ENCODE measurements at regions not wholly inside any gene's neighbourhood (a gene's known extent, or its start where the extent isn't known, plus 50 kb on each side); places are given as distances from the start of the nearest gene placed in this dataset.

DNA sequence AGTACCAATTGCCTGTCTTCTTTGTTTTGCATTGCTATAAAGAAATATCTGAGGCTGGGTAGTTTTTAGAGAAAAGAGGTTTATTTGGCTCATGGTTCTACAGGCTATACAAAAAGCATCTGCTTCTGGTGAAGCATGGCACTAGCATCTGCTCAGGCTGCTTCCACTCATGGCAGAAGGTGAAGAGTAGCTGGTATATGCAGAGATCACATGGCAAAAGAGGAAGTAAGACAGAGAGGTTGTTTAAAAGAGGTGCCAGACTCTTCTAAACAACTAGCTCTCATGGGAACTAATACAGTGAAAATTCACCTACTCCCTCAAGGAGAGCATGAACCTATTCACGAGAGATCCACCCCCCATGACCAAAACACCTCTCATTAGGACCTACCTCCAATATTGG, 56.7 kb upstream of the GUCA2B start:
- no peaks in the 10 kb centered on the region for H3K27me3 ChIP-seq (ENCODE audit: control insufficient read depth, insufficient read depth, low read length, poor library complexity, severe bottlenecking)
- no peaks in the 10 kb centered on the region for H3K4me1 ChIP-seq (ENCODE audit: control insufficient read depth, insufficient read depth, low read length)
- H3K9me3 ChIP-seq (ENCODE audit: control insufficient read depth, low read length), result no peaks in the 10 kb centered on the region
- no peaks in the 10 kb centered on the region for H3K36me3 ChIP-seq (ENCODE audit: control insufficient read depth, insufficient read depth, low read length)
- no peak overlapping the region for H3K27ac ChIP-seq (ENCODE audit: insufficient read depth, low read depth, low read length, poor library complexity, severe bottlenecking)
- H3K4me3 ChIP-seq (ENCODE audit: insufficient read depth, low read depth, low read length), result no peak overlapping the region
- 90 to 100% methylated on average over 1 of the region's 1 CpG for WGBS, 2 experiments

DNA sequence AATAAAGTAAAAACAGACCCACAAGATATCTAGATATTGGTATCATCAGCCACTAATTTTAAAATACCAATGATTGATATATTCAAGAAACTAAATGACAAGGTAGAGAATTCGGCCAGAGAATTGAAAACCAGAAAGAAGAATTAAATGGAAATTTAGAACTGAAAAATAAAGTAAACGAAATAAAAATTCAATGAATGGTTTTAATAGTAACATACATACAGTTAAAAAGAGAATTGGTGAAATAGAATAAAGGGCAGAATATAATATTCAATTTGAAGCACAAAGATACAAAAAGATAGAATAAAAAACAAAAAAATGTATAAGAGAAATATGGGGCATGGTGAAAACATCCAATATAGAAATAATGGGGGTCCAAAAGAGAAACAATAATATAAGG, 64.0 kb upstream of the GUCA2B start:
- Histone ChIP-seq H3K9me3 (ENCODE audit: control insufficient read depth, low read length) (no peaks in the 10 kb centered on the region), H3K4me3 (ENCODE audit: insufficient read depth, low read depth, low read length) (no peak overlapping the region)
- WGBS, 2 experiments, result 94% methylated on average over 2 of the region's 2 CpGs; no CpG with 5 or more reads in 1 of the 2 experiments

GRCh38 chr1:42086146-42086545, 67.1 kb upstream of the GUCA2B start:
- no peak overlapping the region for H3K27ac ChIP-seq (ENCODE audit: insufficient read depth, low read depth, low read length, poor library complexity, severe bottlenecking)
- no peaks in the 10 kb centered on the region for H3K36me3 ChIP-seq (ENCODE audit: control insufficient read depth, insufficient read depth, low read length)
- no peaks in the 10 kb centered on the region for H3K4me1 ChIP-seq (ENCODE audit: control insufficient read depth, insufficient read depth, low read length)
- H3K4me3 ChIP-seq (ENCODE audit: insufficient read depth, low read depth, low read length), result no peak overlapping the region
- no peaks in the 10 kb centered on the region for H3K9me3 ChIP-seq (ENCODE audit: control insufficient read depth, low read length)
- H3K27me3 ChIP-seq (ENCODE audit: control insufficient read depth, insufficient read depth, low read length, poor library complexity, severe bottlenecking), result no peaks in the 10 kb centered on the region

More for the DNA sequence above, 64.0 kb upstream of the GUCA2B start:
- no peak overlapping the region for H3K27ac ChIP-seq (ENCODE audit: insufficient read depth, low read depth, low read length, poor library complexity, severe bottlenecking)
- H3K4me1 ChIP-seq (ENCODE audit: control insufficient read depth, insufficient read depth, low read length), result no peaks in the 10 kb centered on the region
- no peaks in the 10 kb centered on the region for H3K36me3 ChIP-seq (ENCODE audit: control insufficient read depth, insufficient read depth, low read length)
- H3K27me3 ChIP-seq (ENCODE audit: control insufficient read depth, insufficient read depth, low read length, poor library complexity, severe bottlenecking), result no peaks in the 10 kb centered on the region

DNA sequence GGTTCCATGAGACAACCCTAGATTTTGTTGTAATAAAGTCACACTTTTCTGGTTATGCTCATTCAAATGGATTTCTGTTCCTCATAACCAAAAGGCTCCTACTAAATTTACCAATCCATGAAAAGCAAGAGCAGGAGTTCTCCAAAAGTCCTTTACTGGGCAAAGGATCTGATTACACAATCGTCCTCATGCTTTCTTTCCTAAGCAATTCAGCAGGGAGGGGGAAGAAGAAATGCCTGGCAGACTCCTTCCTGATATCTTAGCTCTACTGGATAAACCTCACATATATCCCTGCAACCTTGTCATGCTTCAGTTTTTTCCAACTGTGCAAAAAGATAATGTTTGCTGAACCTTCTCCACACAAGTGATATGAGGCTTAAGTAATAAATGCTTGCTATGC, 67.6 kb upstream of the GUCA2B start:
- no peaks in the 10 kb centered on the region for H3K27me3 ChIP-seq (ENCODE audit: control insufficient read depth, insufficient read depth, low read length, poor library complexity, severe bottlenecking)
- H3K9me3 ChIP-seq (ENCODE audit: control insufficient read depth, low read length), result no peaks in the 10 kb centered on the region
- no peak overlapping the region for H3K4me3 ChIP-seq (ENCODE audit: insufficient read depth, low read depth, low read length)
- H3K36me3 ChIP-seq (ENCODE audit: control insufficient read depth, insufficient read depth, low read length), result no peaks in the 10 kb centered on the region
- H3K4me1 ChIP-seq (ENCODE audit: control insufficient read depth, insufficient read depth, low read length), result no peaks in the 10 kb centered on the region
- WGBS, 2 experiments, result 50 to 68% methylated on average over 1 of the region's 1 CpG
- H3K27ac ChIP-seq (ENCODE audit: insufficient read depth, low read depth, low read length, poor library complexity, severe bottlenecking), result no peak overlapping the region

DNA sequence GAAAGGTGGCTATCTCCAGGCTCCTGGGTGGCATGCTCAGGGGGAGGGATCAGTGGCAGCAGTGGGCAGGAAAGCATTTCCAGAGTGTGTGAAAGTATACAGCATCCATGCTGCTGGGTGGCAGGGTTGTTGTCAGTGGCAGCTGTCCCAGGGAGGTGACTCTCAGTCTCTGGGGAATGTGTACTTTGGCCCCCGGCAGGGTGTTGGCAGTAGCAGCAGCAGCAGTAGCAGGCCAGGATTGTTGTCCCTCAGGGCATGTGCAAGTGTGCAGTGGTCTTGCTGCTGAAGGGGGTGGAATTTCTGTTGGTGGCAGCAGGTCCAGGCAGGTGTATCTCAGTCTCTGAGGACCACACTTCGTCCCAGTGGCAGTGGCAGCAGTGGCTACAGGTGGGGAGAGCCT, 71.7 kb upstream of the GUCA2B start:
- Histone ChIP-seq H3K36me3 (ENCODE audit: control insufficient read depth, insufficient read depth, low read length) (no peaks in the 10 kb centered on the region), H3K27ac (ENCODE audit: insufficient read depth, low read depth, low read length, poor library complexity, severe bottlenecking) (no peak overlapping the region), H3K4me1 (ENCODE audit: control insufficient read depth, insufficient read depth, low read length) (no peaks in the 10 kb centered on the region), H3K9me3 (ENCODE audit: control insufficient read depth, low read length) (no peaks in the 10 kb centered on the region), H3K4me3 (ENCODE audit: insufficient read depth, low read depth, low read length) (no peak overlapping the region), H3K27me3 (ENCODE audit: control insufficient read depth, insufficient read depth, low read length, poor library complexity, severe bottlenecking) (no peaks in the 10 kb centered on the region)
- WGBS, 2 experiments, result 93% methylated on average over 2 of the region's 2 CpGs

GRCh38 chr1:42075179-42075578, 78.0 kb upstream of the GUCA2B start:
- Histone ChIP-seq H3K9me3 (ENCODE audit: control insufficient read depth, low read length) (no peaks in the 10 kb centered on the region), H3K4me1 (ENCODE audit: control insufficient read depth, insufficient read depth, low read length) (no peaks in the 10 kb centered on the region), H3K27ac (ENCODE audit: insufficient read depth, low read depth, low read length, poor library complexity, severe bottlenecking) (no peak overlapping the region), H3K36me3 (ENCODE audit: control insufficient read depth, insufficient read depth, low read length) (no peaks in the 10 kb centered on the region), H3K4me3 (ENCODE audit: insufficient read depth, low read depth, low read length) (no peak overlapping the region), H3K27me3 (ENCODE audit: control insufficient read depth, insufficient read depth, low read length, poor library complexity, severe bottlenecking) (no peaks in the 10 kb centered on the region)
- WGBS, 2 experiments, result 67 to 83% methylated on average over 1 to 2 of the region's 2 CpGs

GRCh38 chr1:42070996-42071395, 82.2 kb upstream of the GUCA2B start:
- WGBS, 2 experiments, result 83 to 87% methylated on average over 2 of the region's 2 CpGs
- H3K4me1 ChIP-seq (ENCODE audit: control insufficient read depth, insufficient read depth, low read length), result no peaks in the 10 kb centered on the region

GRCh38 chr1:42057800-42058199, 95.4 kb upstream of the GUCA2B start:
- no peaks in the 10 kb centered on the region for H3K9me3 ChIP-seq (ENCODE audit: control insufficient read depth, low read length)
- H3K36me3 ChIP-seq (ENCODE audit: control insufficient read depth, insufficient read depth, low read length), result no peaks in the 10 kb centered on the region
- no peaks in the 10 kb centered on the region for H3K27me3 ChIP-seq (ENCODE audit: control insufficient read depth, insufficient read depth, low read length, poor library complexity, severe bottlenecking)
- WGBS, 2 experiments, result 96% methylated on average over 3 of the region's 3 CpGs
- no peak overlapping the region for H3K27ac ChIP-seq (ENCODE audit: insufficient read depth, low read depth, low read length, poor library complexity, severe bottlenecking)
- no peaks in the 10 kb centered on the region for H3K4me1 ChIP-seq (ENCODE audit: control insufficient read depth, insufficient read depth, low read length)
- no peak overlapping the region for H3K4me3 ChIP-seq (ENCODE audit: insufficient read depth, low read depth, low read length)

More at GRCh38 chr1:42070996-42071395, 82.2 kb upstream of the GUCA2B start:
- no peak overlapping the region for H3K27ac ChIP-seq (ENCODE audit: insufficient read depth, low read depth, low read length, poor library complexity, severe bottlenecking)
- no peak overlapping the region for H3K4me3 ChIP-seq (ENCODE audit: insufficient read depth, low read depth, low read length)
- no peaks in the 10 kb centered on the region for H3K36me3 ChIP-seq (ENCODE audit: control insufficient read depth, insufficient read depth, low read length)
- H3K27me3 ChIP-seq (ENCODE audit: control insufficient read depth, insufficient read depth, low read length, poor library complexity, severe bottlenecking), result no peaks in the 10 kb centered on the region
- H3K9me3 ChIP-seq (ENCODE audit: control insufficient read depth, low read length), result no peaks in the 10 kb centered on the region

DNA sequence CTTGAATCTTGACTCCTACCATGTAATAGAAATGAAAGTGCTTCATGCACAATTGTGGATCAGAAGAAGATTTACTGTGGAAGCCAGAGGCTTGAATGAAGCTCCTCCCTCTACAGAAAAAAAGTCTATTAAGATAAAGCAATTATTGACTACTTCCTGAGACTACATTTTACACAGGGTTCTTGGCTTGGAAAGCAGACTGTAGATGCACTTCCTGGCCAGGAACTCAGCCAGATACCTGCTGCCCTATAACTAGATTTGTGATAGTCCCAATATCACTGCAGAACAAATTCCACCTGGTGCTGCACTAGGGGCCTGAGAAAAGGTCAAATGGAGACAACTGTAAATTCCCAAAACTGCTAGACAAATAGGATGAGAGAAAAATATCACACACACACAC, 96.8 kb upstream of the GUCA2B start:
- H3K9me3 ChIP-seq (ENCODE audit: control insufficient read depth, low read length), result no peaks in the 10 kb centered on the region
- H3K4me1 ChIP-seq (ENCODE audit: control insufficient read depth, insufficient read depth, low read length), result no peaks in the 10 kb centered on the region
- no peaks in the 10 kb centered on the region for H3K36me3 ChIP-seq (ENCODE audit: control insufficient read depth, insufficient read depth, low read length)
- no peak overlapping the region for H3K4me3 ChIP-seq (ENCODE audit: insufficient read depth, low read depth, low read length)
- no peaks in the 10 kb centered on the region for H3K27me3 ChIP-seq (ENCODE audit: control insufficient read depth, insufficient read depth, low read length, poor library complexity, severe bottlenecking)
- no peak overlapping the region for H3K27ac ChIP-seq (ENCODE audit: insufficient read depth, low read depth, low read length, poor library complexity, severe bottlenecking)

GRCh38 chr1:42055061-42055460, 98.1 kb upstream of the GUCA2B start:
- Histone ChIP-seq H3K36me3 (ENCODE audit: control insufficient read depth, insufficient read depth, low read length) (no peaks in the 10 kb centered on the region), H3K27me3 (ENCODE audit: control insufficient read depth, insufficient read depth, low read length, poor library complexity, severe bottlenecking) (no peaks in the 10 kb centered on the region), H3K9me3 (ENCODE audit: control insufficient read depth, low read length) (no peaks in the 10 kb centered on the region), H3K4me3 (ENCODE audit: insufficient read depth, low read depth, low read length) (no peak overlapping the region), H3K27ac (ENCODE audit: insufficient read depth, low read depth, low read length, poor library complexity, severe bottlenecking) (no peak overlapping the region), H3K4me1 (ENCODE audit: control insufficient read depth, insufficient read depth, low read length) (no peaks in the 10 kb centered on the region)
- 83 to 100% methylated on average over 1 of the region's 1 CpG for WGBS, 2 experiments

- Histone ChIP-seq H3K4me3 (ENCODE audit: insufficient read depth, low read depth, low read length) (no peak overlapping the region), H3K4me1 (ENCODE audit: control insufficient read depth, insufficient read depth, low read length) (no peaks in the 10 kb centered on the region), H3K27me3 (ENCODE audit: control insufficient read depth, insufficient read depth, low read length, poor library complexity, severe bottlenecking) (no peaks in the 10 kb centered on the region), H3K36me3 (ENCODE audit: control insufficient read depth, insufficient read depth, low read length) (no peaks in the 10 kb centered on the region), H3K9me3 (ENCODE audit: control insufficient read depth, low read length) (no peaks in the 10 kb centered on the region), H3K27ac (ENCODE audit: insufficient read depth, low read depth, low read length, poor library complexity, severe bottlenecking) (no peak overlapping the region)
- WGBS, 2 experiments, result 89 to 91% methylated on average over 5 of the region's 5 CpGs
Measured at GRCh38 chr1:42052072-42052699, 101.0 kb upstream of the GUCA2B start.
